Caco-2 (cell line): ENCODE measurements at regions not wholly inside any gene's neighbourhood (a gene's known extent, or its start where the extent isn't known, plus 50 kb on each side); places are given as distances from the start of the nearest gene placed in this dataset.

Experiments used
- BruUV-seq: library from RNA; stranded (reverse); fragments of 400-500 nt; replicated peaks from 2 replicates; lab custom pipeline; 2021; lab: Mats Ljungman, UMichigan
- CTCF ChIA-PET: fragments of 300-600 bp; sonication (Branson Sonifier 250); formaldehyde crosslinking; loops from one replicate; lab custom pipeline; 2022; ENCODE audit warnings: antibody characterized with exemption; lab: Charles Lee
- POLR2A ChIA-PET: fragments of 300-600 bp; sonication (Branson Sonifier 250); formaldehyde crosslinking; loops from one replicate; lab custom pipeline; 2022; ENCODE audit warnings: antibody characterized with exemption; lab: Charles Lee
- DNase-seq, 2 experiments: peaks; one replicate each; pipeline versions ENCODE4 v3.0.0 to v3.0.0-alpha.2; 2020 to 2022
- H3K27me3 ChIP-seq: replicated peaks from 2 replicates; pipeline ENCODE4 v1.6.0; 2011; ENCODE audit warnings: low read length; ENCODE audit not compliant: control insufficient read depth, insufficient read depth
- H3K36me3 ChIP-seq: 2 replicates; pipeline ENCODE4 v1.5.1; 2011; ENCODE audit warnings: low read length; ENCODE audit not compliant: control insufficient read depth, insufficient read depth
- H3K4me1 ChIP-seq: fragments of 250-450 bp; sonication (Bioruptor Pico); 2 replicates; pipeline ENCODE4 v1.5.1; 2020; ENCODE audit warnings: mild to moderate bottlenecking
- H3K4me3 ChIP-seq: 2 replicates; pipeline ENCODE4 v1.5.1; 2011; ENCODE audit warnings: low read depth, mild to moderate bottlenecking, control low read depth, low read length
- H3K9me3 ChIP-seq: fragments of 250-450 bp; sonication (Bioruptor Pico); 2 replicates; pipeline ENCODE4 v1.5.1; 2020; ENCODE audit warnings: mild to moderate bottlenecking, moderate library complexity
- H3K27ac Mint-ChIP-seq: one replicate; pipeline ENCODE4 v1.8.0; 2022; ENCODE audit warnings: mixed read lengths; ENCODE audit not compliant: unreplicated experiment
- H3K27me3 Mint-ChIP-seq: one replicate; pipeline ENCODE4 v1.8.0; 2022; ENCODE audit warnings: mixed read lengths; ENCODE audit not compliant: insufficient read depth, unreplicated experiment
- H3K36me3 Mint-ChIP-seq: one replicate; pipeline ENCODE4 v1.8.0; 2022; ENCODE audit warnings: mild to moderate bottlenecking, mixed read lengths; ENCODE audit not compliant: insufficient read depth, unreplicated experiment
- H3K4me1 Mint-ChIP-seq: one replicate; pipeline ENCODE4 v1.8.0; 2022; ENCODE audit warnings: low read depth, mixed read lengths; ENCODE audit not compliant: unreplicated experiment
- H3K4me3 Mint-ChIP-seq: one replicate; pipeline ENCODE4 v1.8.0; 2022; ENCODE audit warnings: mild to moderate bottlenecking, moderate library complexity, mixed read lengths; ENCODE audit not compliant: unreplicated experiment
- H3K9me3 Mint-ChIP-seq: one replicate; pipeline ENCODE4 v1.8.0; 2022; ENCODE audit warnings: mixed read lengths; ENCODE audit not compliant: unreplicated experiment
- CTCF ChIP-seq, 2 experiments: fragments of 200-600 bp in 1 of 2; IDR thresholded peaks; 1 replicate in 1 of 2; 2 replicates in 1 of 2; pipeline versions ENCODE4 v1.5.1 to v1.8.0; 2011 to 2022; ENCODE audit warnings: antibody characterized with exemption in 1 of 2, control low read depth in 1 of 2, inconsistent platforms in 1 of 2, low read depth in 1 of 2, low read length in 1 of 2, mild to moderate bottlenecking in 1 of 2, moderate library complexity in 1 of 2; ENCODE audit not compliant: insufficient read depth in 1 of 2, severe bottlenecking in 1 of 2, unreplicated experiment in 1 of 2
- intact Hi-C: fragments of 100-400 bp; cut with micrococcal nuclease; formaldehyde crosslinking; loops from one replicate; pipeline ENCODE4 v1.10.0; 2022; ENCODE audit not compliant: unreplicated experiment

GRCh38 chr5:166341740-166342337 lies 1949.6 kb upstream of the WWC1 start:
- Mint-ChIP-seq H3K27me3 (no peaks in the 10 kb centered on the region), H3K4me3 (no peak overlapping the region), H3K9me3 (no peaks in the 10 kb centered on the region), H3K4me1 (no peaks in the 10 kb centered on the region), H3K27ac (no peak overlapping the region), H3K36me3 (no peaks in the 10 kb centered on the region)
- POLR2A ChIA-PET, result interaction anchor here (0.6 kb wide), 1 partner anchor 27 kb away, joined by 9 read pairs; no protein-coding TSS in a partner anchor
- CTCF ChIA-PET, result interaction anchor here (0.7 kb wide), 1 partner anchor 708 kb away, joined by 3 read pairs; no protein-coding TSS in a partner anchor
- no TSS peak for BruUV-seq
- TF ChIP-seq CTCF (IDR thresholded peaks at IDR 0.05; ENCODE audit: insufficient read depth in 1 of 2, low read depth in 1 of 2, low read length in 1 of 2, severe bottlenecking in 1 of 2, unreplicated experiment in 1 of 2), result peak; percentile 8 to 54
- H3K27me3 ChIP-seq, result no peaks in the 10 kb centered on the region; the same call in 1 of the 2 replicates
- DNase-seq, result peak in 1 of 2 experiments; percentile 29
- no peaks in the 10 kb centered on the region for H3K9me3 ChIP-seq
- H3K4me3 ChIP-seq, result no peak overlapping the region
- intact Hi-C loops, result no loop called here
- no peaks in the 10 kb centered on the region for H3K36me3 ChIP-seq
- H3K4me1 ChIP-seq, result no peaks in the 10 kb centered on the region

GRCh38 chr5:166342402-166342801 lies 1949.0 kb upstream of the WWC1 start:
- intact Hi-C loops, result no loop called here
- CTCF ChIA-PET, result interaction anchor here (0.7 kb wide), 1 partner anchor 708 kb away, joined by 3 read pairs; no protein-coding TSS in a partner anchor

GRCh38 chr5:166346726-166347374 lies 1944.6 kb upstream of the WWC1 start:
- Histone ChIP-seq H3K4me3 (no peak overlapping the region), H3K9me3 (no peaks in the 10 kb centered on the region), H3K4me1 (no peaks in the 10 kb centered on the region), H3K36me3 (no peaks in the 10 kb centered on the region), H3K27me3 (no peaks in the 10 kb centered on the region; the same call in 1 of the 2 replicates)
- H3K4me1 Mint-ChIP-seq, result no peaks in the 10 kb centered on the region
- BruUV-seq, result no TSS peak
- H3K36me3 Mint-ChIP-seq, result no peaks in the 10 kb centered on the region
- CTCF ChIA-PET, result no interaction called here
- H3K27ac Mint-ChIP-seq, result no peak overlapping the region
- DNase-seq, result no peak
- no peaks in the 10 kb centered on the region for H3K27me3 Mint-ChIP-seq
- intact Hi-C loops, result no loop called here
- no peaks in the 10 kb centered on the region for H3K9me3 Mint-ChIP-seq
- TF ChIP-seq CTCF (IDR thresholded peaks at IDR 0.05; ENCODE audit: insufficient read depth in 1 of 2, low read depth in 1 of 2, low read length in 1 of 2, severe bottlenecking in 1 of 2, unreplicated experiment in 1 of 2), result no peak
- no peak overlapping the region for H3K4me3 Mint-ChIP-seq
- POLR2A ChIA-PET, result no interaction called here

More at GRCh38 chr5:166342402-166342801, 1949.0 kb upstream of the WWC1 start:
- H3K27ac Mint-ChIP-seq, result no peak overlapping the region
- H3K4me1 ChIP-seq, result no peaks in the 10 kb centered on the region
- DNase-seq, result no peak
- no peak overlapping the region for H3K4me3 Mint-ChIP-seq
- BruUV-seq, result no TSS peak
- no peaks in the 10 kb centered on the region for H3K36me3 ChIP-seq
- H3K27me3 ChIP-seq, result no peaks in the 10 kb centered on the region; the same call in 1 of the 2 replicates
- H3K27me3 Mint-ChIP-seq, result no peaks in the 10 kb centered on the region
- POLR2A ChIA-PET, result no interaction called here
- H3K9me3 Mint-ChIP-seq, result no peaks in the 10 kb centered on the region
- no peaks in the 10 kb centered on the region for H3K4me1 Mint-ChIP-seq
- no peak overlapping the region for H3K4me3 ChIP-seq
- H3K36me3 Mint-ChIP-seq, result no peaks in the 10 kb centered on the region
- no peak for TF ChIP-seq CTCF (IDR thresholded peaks at IDR 0.05; ENCODE audit: insufficient read depth in 1 of 2, low read depth in 1 of 2, low read length in 1 of 2, severe bottlenecking in 1 of 2, unreplicated experiment in 1 of 2)
- H3K9me3 ChIP-seq, result no peaks in the 10 kb centered on the region
